ENCODE measurements at regions not wholly inside any gene's neighbourhood (a gene's known extent, or its start where the extent isn't known, plus 50 kb on each side); places are given as distances from the start of the nearest gene placed in this dataset.

DNA sequence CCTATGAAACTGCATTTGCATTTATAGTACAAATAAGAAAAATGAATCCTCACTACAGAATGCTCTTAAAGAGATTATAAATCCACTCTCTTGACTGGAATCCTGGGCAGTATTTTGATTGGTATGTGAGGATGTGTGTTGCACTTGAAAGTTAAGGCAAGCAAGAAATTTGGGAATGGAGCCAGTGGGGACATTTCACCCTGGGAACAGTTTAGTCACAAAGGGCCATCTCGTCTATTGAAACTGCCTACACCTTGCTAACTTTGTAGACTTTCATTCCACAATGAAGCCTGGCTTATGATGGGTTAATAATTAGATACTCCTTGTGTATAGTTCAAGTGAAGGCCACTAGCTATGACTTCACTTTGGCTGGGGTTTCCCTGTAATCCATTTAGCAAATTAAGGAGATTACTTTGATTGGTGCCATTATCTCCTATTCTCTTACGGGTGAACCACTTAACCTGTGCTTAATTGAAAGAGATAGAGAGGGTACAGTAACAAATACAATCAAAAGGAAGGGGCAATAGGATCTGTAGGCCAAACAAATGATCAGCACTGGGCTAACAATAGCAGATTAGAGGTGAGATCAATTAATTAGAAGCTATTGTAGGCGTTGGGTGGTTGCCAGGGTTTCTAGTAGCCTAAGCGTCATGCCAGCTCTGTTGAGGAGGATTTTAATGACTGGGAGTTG is 146.9 kb upstream of the RARB start:
- no peak for DNase-seq (ENCODE audit: low read depth)

DNA sequence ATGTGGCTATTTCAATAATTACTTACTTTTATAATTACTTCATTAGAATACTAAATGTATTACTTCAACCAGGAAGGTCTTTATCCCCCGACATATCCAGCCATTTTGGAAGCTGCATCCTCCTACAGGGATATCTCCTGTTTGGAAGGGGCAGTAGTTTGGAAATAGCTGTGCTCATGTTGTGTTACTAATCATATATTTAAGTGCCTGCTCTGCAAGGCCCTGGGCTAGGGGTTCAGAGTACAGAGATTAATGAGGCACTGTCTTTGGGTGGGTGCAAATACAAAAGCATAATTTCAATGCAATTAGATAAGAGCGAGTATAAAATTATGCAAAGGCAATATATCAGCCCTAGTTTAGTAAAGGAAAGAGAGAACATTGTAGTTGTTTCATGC is 146.3 kb upstream of the RARB start:
- no peak for DNase-seq (ENCODE audit: low read depth)

DNA sequence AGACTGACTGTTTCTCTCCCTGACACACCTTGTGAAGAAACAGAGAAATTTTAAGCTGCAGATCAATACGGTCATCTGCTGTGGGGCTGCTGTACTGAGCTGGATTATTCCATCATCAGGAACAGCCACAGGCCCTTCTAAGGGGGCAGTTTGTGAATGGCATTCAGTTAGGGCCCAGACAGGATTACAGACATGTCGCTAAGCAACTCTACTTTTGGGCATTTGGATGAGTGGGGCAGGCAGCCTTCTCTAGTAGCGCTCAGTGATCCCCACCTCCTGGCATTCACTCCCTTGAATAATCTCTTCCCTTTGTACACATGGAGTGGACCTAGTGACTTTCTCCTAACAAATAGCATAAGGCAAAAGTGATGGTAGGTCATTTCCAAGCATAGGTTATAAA is 144.4 kb upstream of the RARB start:
- DNase-seq (ENCODE audit: low read depth), result no peak

DNA sequence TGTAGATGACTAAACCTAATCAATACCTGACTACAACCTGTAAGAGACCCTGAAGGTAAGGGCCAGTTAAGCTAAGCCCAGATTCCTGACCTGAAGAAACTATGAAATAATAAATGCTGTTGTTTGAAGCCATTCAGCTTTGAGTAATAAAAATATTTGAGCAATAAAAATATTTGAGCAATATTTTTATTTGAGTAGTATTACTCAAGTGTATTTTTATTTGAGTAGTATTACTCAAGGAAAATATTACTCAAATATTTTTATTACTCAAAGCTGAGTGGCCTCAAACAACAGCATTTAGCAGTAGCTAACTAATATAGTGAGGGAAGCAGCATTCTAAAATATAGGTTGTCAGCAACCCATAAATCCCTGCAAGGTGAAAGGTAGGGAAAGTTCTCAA is 143.8 kb upstream of the RARB start:
- DNase-seq (ENCODE audit: low read depth), result no peak

DNA sequence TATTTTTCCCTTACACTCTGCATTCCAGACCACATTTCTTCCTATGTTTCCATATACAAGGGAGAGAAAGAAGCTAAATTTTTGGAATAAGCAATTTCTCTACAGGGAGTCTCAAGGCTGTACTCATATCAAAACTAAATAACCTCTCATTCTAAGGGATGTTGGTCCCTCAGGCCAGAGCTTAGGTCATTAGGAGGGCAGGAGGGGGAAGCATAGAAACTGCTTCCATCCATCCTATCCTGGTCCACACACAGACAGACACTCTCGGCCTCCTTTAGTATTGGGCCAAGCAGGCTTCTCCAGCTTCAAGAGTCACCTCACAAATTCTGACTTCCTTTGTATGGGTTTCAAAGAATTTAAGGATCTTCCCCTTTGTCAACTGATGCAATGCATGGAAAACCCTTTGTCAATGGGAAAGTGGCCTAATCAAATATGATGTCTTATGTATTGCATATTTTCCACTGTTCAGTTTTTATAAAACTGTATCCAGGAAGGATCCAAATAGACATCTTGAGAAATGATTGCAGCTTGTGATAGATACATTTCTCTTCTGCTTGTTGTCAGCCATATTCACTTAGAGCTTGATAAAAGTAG is 140.7 kb upstream of the RARB start:
- DNase-seq (ENCODE audit: low read depth), result no peak

DNA sequence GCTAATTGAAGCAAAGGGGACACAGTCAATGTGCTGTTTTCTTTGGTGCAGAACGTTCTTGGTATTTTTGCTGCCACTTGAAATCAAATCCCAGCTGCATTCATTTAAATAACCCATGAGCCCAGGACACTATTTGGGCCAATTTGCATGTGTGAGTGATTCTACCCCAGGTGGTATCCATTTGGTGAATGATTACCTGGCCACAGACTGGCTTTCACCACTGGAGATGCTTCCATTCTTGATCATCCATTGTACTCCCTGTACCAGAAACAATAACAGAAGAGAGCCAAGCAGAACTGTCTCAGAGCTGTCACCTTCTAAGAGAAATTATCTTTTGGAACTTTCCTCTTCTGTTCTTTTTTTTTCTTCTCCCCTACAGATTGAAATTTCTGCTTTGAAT is 139.7 kb upstream of the RARB start:
- no peak for DNase-seq (ENCODE audit: low read depth)

DNA sequence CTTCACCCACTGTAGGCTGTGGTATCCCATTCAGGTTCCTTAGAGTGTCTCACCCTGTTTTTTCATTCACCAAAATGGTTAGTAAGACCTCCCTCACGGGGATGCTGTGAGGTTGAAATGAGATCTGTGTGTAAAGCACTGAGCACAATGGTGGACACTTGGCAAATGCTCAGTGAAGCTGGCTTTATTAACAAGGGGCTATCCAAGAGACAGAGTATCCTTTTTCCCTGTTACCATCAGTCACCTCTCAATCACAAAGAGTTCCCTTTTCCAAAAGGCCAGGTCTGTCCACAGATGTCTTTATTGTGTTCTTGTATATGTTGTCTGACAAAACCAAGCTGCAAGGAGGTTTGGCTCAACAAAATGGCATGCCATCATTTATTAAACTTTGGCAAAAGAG is 138.9 kb upstream of the RARB start:
- DNase-seq (ENCODE audit: low read depth), result no peak

DNA sequence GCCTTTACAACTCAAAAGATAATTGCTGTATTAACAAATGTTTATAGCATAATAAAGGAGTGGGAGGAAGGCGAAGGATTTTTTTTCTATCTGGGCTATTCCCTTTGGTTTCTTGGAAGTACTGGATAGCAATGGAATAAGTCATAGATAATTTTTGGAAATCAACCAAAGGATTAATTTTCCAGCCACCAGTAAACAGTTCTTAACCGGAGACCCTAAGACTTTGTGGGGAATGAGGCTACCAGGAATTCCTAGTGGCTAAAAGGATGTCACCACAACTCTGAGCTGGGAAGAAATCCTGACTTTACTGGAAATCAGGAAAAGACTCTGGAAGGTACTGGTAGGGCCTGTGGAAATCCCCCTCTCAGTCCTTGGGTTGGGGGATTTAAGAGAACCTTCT is 138.4 kb upstream of the RARB start:
- DNase-seq (ENCODE audit: low read depth), result no peak

DNA sequence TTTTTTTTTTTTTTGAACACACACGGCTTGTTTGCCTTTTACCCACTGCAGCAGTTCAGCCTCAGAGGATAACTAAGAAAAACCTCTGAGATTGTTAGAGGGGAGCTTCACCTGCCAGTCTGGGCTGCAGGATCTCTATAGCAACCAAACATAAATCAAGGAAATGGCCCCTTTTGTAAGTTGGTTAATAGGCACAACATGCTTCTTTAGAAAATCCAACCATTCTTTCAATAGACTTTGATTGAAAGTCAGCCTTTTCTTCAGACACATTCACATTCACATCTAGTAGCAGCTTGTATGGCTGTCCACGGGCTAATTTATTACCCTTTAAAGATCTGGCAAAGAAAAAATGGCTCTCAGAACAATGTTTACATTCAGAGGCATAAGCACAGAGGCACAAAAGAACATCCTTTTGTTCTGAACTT is 136.6 kb upstream of the RARB start:
- no peak for DNase-seq (ENCODE audit: low read depth)

DNA sequence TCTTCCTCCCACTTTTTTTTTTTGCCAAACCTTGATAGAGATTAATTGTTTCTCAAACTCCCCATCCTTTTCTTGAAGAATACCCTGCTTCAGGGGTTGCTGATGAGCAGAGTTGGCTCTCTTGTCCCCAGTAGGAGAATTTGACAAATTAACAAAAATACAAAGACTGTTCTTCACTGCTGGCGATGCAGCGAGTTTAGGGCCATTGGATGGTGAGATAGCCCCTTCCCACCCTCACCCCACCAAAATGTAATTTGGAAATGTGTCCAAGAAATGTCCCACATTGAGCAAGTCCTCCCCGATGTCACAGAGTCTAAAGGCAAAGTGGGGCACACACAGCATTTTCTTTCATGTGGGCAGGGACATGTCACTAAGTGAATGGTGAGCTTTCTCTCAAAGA is 136.0 kb upstream of the RARB start:
- DNase-seq (ENCODE audit: low read depth), result no peak

DNA sequence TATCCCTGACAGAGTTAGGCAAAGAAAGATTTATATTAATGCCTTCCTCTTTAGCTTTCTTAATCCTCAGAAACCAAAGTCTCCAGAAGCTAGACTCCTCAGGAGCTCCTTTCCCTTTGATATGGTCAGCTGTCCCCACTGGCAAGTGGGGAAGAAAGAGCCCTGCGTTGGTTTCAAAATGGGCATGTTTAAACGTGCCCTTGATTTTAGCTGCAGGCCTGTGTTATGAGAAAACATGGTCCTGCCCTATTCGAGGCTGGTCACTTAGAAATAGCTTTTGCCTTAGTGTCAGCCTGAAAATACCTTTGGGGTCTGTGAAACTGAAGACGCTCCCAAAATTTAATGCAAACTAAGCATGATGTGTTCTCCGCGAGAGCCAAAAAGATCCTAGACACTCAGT is 135.5 kb upstream of the RARB start:
- DNase-seq (ENCODE audit: low read depth), result no peak

DNA sequence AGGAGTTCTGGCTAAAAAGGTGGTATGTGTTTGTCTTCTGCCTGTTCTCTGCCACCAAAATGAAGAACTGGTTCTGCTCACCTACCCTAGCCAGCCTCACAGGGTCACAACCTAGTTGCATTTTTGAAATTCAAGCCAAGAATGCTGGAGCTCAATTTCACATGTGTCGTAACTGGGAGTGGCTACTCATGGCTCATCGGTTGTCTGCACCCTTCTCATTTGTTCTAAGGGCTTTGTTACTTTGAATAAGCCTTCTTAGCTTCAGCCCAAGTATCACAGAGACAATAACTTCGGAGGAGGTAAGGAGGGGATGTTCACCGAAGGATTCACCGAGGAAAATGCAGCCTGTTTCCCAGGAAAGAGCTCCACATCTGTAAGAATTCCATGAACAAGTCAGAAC is 134.3 kb upstream of the RARB start:
- peak; percentile 24 for DNase-seq (ENCODE audit: low read depth)

DNA sequence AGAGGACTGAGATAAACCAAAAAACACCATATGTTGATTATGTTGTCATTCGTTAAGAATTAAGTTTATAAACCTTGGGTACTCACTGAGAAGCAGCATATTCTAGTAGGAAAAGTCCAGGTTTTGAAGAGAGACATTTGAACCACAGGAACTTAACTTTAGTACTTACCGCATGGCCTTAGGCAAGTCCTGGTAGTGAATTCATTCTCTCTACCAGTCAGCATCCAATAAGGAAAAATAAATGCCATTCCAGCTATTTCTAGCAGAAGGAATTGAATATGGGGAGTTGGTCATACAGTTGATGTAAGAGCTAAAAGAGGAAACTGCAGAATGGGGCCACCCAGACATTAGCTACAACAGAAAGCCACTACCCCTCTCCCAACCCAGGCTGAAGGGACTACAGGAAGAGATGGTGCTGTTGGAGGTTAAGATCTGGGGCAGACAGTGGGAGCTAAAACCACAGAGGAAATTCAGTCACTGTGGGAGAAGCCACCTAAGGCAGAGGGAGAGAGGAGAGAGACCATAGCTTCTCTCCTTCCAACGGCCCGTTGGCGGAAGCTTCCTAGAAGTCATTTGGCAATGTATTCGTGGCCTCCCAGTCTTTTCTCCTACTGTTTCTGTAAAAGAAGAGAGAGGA is 133.8 kb upstream of the RARB start:
- DNase-seq (ENCODE audit: low read depth), result peak; percentile 14

DNA sequence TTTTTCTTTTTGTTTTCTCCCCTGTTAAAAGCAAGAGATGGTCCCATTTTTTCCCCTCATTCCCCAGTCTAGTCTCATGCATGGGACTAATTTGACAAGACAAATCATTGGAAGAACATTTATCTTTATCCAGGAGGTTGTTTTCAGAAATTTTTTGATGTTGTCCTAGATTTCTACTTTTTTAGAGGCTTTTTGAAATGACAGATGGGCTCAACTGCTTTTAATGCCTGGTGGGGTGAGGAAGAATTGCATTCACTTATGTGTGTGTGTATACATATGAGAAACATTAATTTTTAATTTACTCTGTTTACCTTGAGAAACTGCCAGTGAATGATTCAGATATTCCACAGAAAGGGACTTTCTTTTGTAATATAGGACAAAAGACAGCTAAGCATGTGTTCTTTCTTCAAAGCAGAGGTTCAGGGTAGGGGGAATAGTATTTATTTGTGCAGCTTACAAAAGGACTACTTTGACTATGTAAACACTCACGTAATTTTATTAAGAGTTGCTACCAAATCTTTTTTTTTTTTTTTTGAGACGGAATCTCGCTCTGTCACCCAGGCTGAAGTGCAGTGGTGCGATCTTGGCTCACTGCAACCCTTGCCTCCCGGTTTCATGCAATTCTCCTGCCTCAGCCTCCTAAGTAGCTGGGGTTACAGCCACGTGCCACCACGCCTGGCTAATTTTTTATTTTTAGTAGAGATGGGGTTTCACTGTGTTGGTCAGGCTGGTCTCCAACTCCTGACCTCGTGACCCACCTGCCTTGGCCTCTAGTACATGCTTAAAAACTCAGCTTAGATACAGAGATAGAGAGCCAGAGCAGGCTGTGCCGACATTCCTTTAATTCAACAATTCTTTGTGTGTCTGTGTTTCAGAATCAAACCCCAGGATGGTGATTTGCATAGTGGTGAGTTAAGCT is 130.1 kb upstream of the RARB start:
- DNase-seq (ENCODE audit: low read depth), result peak; percentile 11

DNA sequence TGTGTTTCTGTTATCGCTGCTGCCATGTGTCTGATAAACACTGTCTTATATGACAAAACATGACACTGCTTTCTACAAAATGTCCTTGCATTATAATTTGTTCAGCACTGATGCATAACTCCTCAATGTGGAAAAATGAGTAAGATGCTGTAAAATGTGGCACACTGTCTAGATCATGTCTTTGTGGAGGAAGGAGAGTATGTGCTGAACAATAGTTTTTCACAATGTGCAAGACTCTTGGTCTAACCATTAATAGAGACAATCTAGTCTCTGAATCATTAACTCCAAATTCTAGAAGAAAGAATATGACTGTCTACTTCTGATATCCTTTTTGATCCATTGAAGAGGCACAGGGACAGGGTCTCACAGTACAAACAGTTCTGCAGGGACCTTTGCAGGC is 127.9 kb upstream of the RARB start:
- DNase-seq (ENCODE audit: low read depth), result no peak

DNA sequence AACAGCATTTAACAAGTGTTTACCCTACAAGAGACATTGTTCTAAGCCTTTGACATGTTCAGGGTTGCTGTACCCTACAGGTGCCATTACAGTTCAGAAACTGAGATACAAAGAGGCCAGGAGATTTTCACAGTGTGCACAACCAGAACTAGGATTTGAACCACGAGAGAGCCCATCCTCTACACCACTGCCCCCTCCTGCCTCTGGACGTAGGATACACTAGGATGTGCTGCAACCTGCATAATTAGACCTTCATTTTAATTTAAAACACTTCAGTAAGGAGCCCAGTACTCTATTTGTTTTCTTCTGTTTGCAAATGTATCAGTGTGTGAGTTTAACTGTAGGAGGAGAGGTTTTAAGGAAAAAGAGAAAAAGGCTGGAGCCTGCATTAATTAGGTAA is 123.1 kb upstream of the RARB start:
- no peak for DNase-seq (ENCODE audit: low read depth)

DNA sequence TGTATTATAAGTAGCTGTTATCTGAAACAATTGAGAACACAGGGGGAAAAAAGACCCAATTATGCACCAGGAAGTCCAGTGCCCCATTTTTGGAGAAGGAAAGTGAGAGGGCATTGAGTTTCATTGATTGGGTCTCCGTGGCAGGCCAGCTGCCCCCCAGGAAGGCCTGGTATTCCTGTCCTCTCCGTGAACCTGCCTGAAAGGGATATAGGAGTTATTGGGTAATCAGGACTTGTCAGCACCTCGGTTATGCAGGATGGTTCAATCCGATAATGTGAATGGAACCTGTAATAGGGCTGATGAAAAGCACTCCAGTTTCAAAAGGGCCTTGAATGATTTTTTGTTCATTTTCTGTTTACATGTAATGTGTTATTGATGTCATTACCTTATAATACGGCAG is 122.0 kb upstream of the RARB start:
- DNase-seq (ENCODE audit: low read depth), result no peak

DNA sequence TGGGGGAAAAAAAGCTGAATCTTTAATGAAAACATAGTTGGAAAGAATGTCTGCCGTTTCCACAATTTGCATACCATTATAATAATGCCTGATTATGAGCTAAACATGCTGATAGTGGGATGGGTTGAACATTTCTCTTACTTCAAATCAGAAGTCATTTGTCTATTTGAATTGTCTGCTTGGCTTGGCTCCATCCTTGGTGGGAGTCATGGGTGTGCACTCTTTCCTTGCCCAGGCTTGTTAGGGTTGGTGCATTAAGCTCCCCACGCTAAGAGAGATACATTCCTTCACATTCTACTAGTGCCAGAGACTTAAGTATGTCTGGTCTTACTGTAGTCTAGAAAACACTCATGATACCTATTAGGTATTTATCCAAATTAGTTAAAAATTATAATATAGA is 121.4 kb upstream of the RARB start:
- no peak for DNase-seq (ENCODE audit: low read depth)

DNA sequence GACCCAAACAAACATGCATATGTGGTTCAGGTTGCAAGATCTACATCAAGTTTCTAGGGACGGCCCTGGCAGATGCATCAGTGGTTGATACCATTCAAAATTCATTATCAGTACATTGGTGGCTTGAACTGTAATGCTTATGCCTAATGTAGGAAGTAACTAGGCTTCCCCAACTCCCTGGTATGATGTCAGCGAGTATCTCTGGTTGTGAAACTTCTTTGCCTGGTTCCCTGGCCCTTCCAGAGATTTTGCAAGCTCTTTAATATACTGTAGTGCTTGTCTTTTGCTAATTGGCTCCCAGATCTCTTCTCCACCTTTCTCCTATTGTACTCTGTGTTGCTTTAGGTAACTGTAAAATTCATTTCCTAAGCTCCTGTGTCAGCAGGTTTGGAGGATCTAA is 114.8 kb upstream of the RARB start:
- DNase-seq (ENCODE audit: low read depth), result no peak

DNA sequence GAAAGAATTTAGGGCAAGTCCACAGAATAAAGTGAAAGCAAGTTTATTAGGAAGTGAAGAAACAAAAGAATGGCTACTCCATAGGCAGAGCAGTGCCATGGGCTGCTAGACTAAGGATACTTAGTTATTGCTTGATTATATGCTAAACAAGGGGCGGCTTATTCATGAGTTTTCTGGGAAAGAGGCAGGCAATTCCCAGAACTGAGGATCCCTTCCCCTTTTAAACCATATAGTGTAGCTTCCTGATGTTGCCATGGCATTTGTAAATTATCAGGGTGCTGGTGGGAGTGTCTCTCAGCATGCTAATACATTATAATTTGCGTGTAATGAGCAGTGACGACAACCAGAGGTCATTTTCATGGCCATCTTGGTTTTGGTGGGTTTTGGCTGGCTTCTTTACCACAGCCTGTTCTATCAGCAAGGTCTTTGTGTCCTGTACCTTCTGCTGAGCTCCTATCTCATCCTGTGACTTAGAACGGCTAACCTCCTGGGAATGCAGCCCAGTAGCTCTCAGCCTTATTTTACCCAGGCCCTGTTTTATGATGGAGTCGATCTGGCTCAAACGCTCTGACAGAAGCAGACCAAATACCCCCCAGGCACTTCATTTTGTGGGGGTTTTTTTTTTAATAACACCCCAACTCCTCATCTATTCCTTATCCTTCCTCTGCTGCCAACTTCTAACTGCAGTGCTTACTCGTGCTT is 103.0 kb upstream of the RARB start:
- no peak for DNase-seq (ENCODE audit: low read depth)

DNA sequence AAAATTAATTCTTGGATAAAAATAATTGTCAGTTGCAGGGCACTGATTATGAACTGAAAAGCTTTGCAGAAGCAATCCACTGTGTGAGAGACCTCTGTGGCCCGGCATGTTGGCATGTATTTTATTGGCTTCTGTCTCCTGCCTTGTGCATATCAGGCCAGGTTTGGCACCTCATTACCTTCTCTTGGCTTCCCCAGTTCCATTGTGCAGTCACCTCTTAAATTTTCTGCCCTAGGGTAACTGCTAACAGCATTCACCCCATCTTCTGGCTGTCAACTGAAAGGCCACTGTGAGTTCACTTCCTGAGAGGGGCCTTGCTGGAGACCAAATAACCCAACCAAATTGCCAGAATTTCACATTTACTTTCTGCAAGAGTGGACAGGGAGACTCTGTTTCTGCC is 92.7 kb upstream of the RARB start:
- no peak for DNase-seq (ENCODE audit: low read depth)

Data from myocyte (in vitro differentiated cells).